Fibroblast of lung (primary cell): ENCODE measurements at regions not wholly inside any gene's neighbourhood (a gene's known extent, or its start where the extent isn't known, plus 50 kb on each side); places are given as distances from the start of the nearest gene placed in this dataset.

ENCODE experiments used
- DNase-seq, 2 donors: peaks; one replicate each; pipeline versions ENCODE4 v3.0.0 to v3.0.0-alpha.2; 2010; ENCODE audit warnings: low read depth in 2 of 2
- H2AFZ ChIP-seq: 2 replicates; pipeline ENCODE4 v1.5.1; 2012; ENCODE audit warnings: low read length, control low read depth, inconsistent platforms
- H3K27ac ChIP-seq: 2 replicates; pipeline ENCODE4 v1.5.1; 2011; ENCODE audit warnings: low read length, control low read depth; ENCODE audit not compliant: insufficient read depth
- H3K27me3 ChIP-seq: 2 replicates; pipeline ENCODE4 v1.5.1; 2011; ENCODE audit warnings: mild to moderate bottlenecking, low read length; ENCODE audit not compliant: control insufficient read depth, insufficient read depth
- H3K36me3 ChIP-seq: 2 replicates; pipeline ENCODE4 v1.5.1; 2011; ENCODE audit warnings: low read length; ENCODE audit not compliant: control insufficient read depth, insufficient read depth
- H3K4me1 ChIP-seq: 2 replicates; pipeline ENCODE4 v1.5.1; 2011; ENCODE audit warnings: low read length; ENCODE audit not compliant: control insufficient read depth, insufficient read depth; ENCODE audit errors: extremely low read depth
- H3K4me2 ChIP-seq: 2 replicates; pipeline ENCODE4 v1.5.1; 2011; ENCODE audit warnings: low read length, control low read depth; ENCODE audit not compliant: insufficient read depth; ENCODE audit errors: extremely low read depth
- H3K4me3 ChIP-seq, 4 experiments: fragments of 200-600 bp in 1 of 4; sonication (generic) in 1 of 4; replicated peaks in 1 of 4; 2 replicates each; pipeline ENCODE4 v1.5.1; 2011 to 2016; ENCODE audit warnings: low read length in 4 of 4, low read depth in 3 of 4, mild to moderate bottlenecking in 3 of 4, control low read depth in 2 of 4, inconsistent platforms in 1 of 4, mixed read lengths in 1 of 4; ENCODE audit not compliant: insufficient read depth in 1 of 4; ENCODE audit errors: control extremely low read depth in 1 of 4
- H3K79me2 ChIP-seq: 2 replicates; pipeline ENCODE4 v1.5.1; 2012; ENCODE audit warnings: mild to moderate bottlenecking, low read length, inconsistent platforms; ENCODE audit not compliant: control insufficient read depth, insufficient read depth
- H3K9ac ChIP-seq: 2 replicates; pipeline ENCODE4 v1.5.1; 2011; ENCODE audit warnings: mild to moderate bottlenecking, low read length, control low read depth; ENCODE audit not compliant: insufficient read depth
- H3K9me3 ChIP-seq: 2 replicates; pipeline ENCODE4 v1.5.1; 2012; ENCODE audit warnings: low read depth, low read length; ENCODE audit not compliant: control insufficient read depth, insufficient read depth
- H4K20me1 ChIP-seq: 2 replicates; pipeline ENCODE4 v1.5.1; 2011; ENCODE audit warnings: low read length; ENCODE audit not compliant: control insufficient read depth, insufficient read depth; ENCODE audit errors: extremely low read depth
- EZH2 ChIP-seq: IDR thresholded peaks from 2 replicates; pipeline ENCODE4 v1.5.1; 2012; ENCODE audit warnings: low read length, control low read depth, mild to moderate bottlenecking; ENCODE audit errors: missing control alignments
- TF ChIP-seq, protein P1 (sequence below), 2 donors: IDR thresholded peaks in 1 of 2; conservative IDR thresholded peaks in 1 of 2; 1 replicate in 1 of 2; 2 replicates in 1 of 2; pipeline ENCODE4 v1.5.1; 2011 to 2012; ENCODE audit warnings: low read length in 2 of 2, control low read depth in 1 of 2, inconsistent platforms in 1 of 2, low read depth in 1 of 2, mild to moderate bottlenecking in 1 of 2

DNA sequence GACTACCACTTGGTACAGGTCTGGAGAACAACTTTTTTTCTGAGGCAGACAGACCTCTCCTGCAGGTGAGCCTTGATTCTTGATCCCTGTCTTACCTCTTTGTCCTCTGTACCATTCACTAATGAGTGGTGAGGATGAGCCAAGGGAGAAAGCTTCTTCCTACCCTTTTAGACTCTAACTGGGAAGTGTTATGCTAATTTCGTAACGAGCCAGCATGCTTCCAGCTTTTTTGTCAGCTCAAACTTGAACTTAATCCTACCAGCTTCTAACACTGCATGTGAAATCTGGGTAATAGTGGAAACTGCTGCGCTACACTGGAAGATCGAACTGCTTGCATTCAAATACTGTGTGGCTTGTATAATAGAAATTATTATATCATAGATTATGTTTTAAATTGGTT, 87.0 kb downstream of the NEUROD6 start:
- no peaks in the 10 kb centered on the region for H3K36me3 ChIP-seq
- no peak overlapping the region for H3K4me2 ChIP-seq
- TF ChIP-seq EZH2: no peak
- H2AFZ ChIP-seq: no peak overlapping the region
- H3K27me3 ChIP-seq: no peaks in the 10 kb centered on the region
- no peaks in the 10 kb centered on the region for H3K79me2 ChIP-seq
- no peak overlapping the region for H3K27ac ChIP-seq
- H3K4me3 ChIP-seq: no peak overlapping the region
- no peaks in the 10 kb centered on the region for H3K9me3 ChIP-seq
- DNase-seq: no peak
- no peak overlapping the region for H3K9ac ChIP-seq
- no peaks in the 10 kb centered on the region for H4K20me1 ChIP-seq
- no peaks in the 10 kb centered on the region for H3K4me1 ChIP-seq

DNA sequence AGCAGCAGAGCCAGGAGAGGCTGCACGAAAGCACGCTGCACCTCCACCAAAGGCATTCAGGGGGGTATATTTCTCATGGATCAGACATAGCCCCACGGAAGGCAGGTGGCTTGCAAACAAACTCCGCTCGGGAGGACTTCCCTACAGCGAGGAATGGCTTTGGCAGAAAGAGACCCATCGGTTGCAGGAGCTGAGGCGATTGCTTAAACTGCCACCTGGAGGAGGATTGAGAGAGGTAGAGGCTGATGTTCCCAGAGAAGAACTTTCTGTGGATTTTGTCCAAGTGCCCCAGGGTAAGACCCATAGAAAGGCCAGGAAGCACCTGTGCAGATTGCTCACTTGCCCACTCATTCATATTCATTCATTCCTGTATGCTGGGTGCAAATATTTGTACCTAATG, 89.1 kb downstream of the NEUROD6 start:
- Histone ChIP-seq H3K9ac (no peak overlapping the region), H3K27ac (no peak overlapping the region), H3K4me1 (no peaks in the 10 kb centered on the region), H2AFZ (no peak overlapping the region), H3K27me3 (no peaks in the 10 kb centered on the region), H3K4me3 (no peak overlapping the region), H4K20me1 (no peaks in the 10 kb centered on the region), H3K36me3 (no peaks in the 10 kb centered on the region), H3K9me3 (no peaks in the 10 kb centered on the region), H3K79me2 (no peaks in the 10 kb centered on the region), H3K4me2 (no peak overlapping the region)
- no peak for TF ChIP-seq EZH2
- TF ChIP-seq, protein P1, sequence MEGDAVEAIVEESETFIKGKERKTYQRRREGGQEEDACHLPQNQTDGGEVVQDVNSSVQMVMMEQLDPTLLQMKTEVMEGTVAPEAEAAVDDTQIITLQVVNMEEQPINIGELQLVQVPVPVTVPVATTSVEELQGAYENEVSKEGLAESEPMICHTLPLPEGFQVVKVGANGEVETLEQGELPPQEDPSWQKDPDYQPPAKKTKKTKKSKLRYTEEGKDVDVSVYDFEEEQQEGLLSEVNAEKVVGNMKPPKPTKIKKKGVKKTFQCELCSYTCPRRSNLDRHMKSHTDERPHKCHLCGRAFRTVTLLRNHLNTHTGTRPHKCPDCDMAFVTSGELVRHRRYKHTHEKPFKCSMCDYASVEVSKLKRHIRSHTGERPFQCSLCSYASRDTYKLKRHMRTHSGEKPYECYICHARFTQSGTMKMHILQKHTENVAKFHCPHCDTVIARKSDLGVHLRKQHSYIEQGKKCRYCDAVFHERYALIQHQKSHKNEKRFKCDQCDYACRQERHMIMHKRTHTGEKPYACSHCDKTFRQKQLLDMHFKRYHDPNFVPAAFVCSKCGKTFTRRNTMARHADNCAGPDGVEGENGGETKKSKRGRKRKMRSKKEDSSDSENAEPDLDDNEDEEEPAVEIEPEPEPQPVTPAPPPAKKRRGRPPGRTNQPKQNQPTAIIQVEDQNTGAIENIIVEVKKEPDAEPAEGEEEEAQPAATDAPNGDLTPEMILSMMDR (conservative IDR thresholded peaks at IDR 0.05 in 1 of 2, IDR thresholded peaks at IDR 0.05 in 1 of 2; ENCODE audit: low read depth in 1 of 2, low read length in 2 of 2): no peak
- DNase-seq: no peak

DNA sequence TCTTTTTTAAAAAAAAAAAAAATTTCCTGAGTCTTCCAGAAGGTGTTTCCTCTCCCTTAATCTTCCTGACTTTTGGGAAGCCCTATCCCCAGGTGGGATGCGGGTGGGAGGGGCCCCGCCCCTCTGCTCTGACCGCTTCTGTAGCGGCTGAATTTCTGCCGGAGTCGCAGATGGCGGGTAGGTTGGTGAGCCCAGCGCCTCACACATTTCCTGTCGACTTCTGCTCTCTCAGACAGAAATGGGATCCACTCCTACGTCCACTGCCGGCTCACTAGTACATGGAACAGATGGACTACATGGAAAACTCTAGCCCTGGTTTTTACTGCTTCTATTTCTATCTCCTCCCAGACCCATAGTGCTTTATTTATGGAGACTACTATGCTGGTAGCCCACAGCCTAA, 90.9 kb downstream of the NEUROD6 start:
- no peak overlapping the region for H3K27ac ChIP-seq
- no peak overlapping the region for H3K9ac ChIP-seq
- H3K4me1 ChIP-seq: no peaks in the 10 kb centered on the region
- H3K4me2 ChIP-seq: no peak overlapping the region
- TF ChIP-seq, protein P1 (conservative IDR thresholded peaks at IDR 0.05 in 1 of 2, IDR thresholded peaks at IDR 0.05 in 1 of 2; ENCODE audit: low read depth in 1 of 2, low read length in 2 of 2): no peak
- no peak for TF ChIP-seq EZH2
- no peaks in the 10 kb centered on the region for H3K27me3 ChIP-seq
- H4K20me1 ChIP-seq: no peaks in the 10 kb centered on the region
- no peaks in the 10 kb centered on the region for H3K79me2 ChIP-seq
- H3K9me3 ChIP-seq: no peaks in the 10 kb centered on the region
- H3K4me3 ChIP-seq: no peak overlapping the region
- no peak for DNase-seq
- H3K36me3 ChIP-seq: no peaks in the 10 kb centered on the region
- H2AFZ ChIP-seq: no peak overlapping the region
